ENCODE measurements at regions not wholly inside any gene's neighbourhood (a gene's known extent, or its start where the extent isn't known, plus 50 kb on each side); places are given as distances from the start of the nearest gene placed in this dataset.
"Not testable (repeated sequence)": the region's sequence is repeated elsewhere in the genome, so short reads cannot be mapped to it uniquely, and the experiment has no call there.

DNA sequence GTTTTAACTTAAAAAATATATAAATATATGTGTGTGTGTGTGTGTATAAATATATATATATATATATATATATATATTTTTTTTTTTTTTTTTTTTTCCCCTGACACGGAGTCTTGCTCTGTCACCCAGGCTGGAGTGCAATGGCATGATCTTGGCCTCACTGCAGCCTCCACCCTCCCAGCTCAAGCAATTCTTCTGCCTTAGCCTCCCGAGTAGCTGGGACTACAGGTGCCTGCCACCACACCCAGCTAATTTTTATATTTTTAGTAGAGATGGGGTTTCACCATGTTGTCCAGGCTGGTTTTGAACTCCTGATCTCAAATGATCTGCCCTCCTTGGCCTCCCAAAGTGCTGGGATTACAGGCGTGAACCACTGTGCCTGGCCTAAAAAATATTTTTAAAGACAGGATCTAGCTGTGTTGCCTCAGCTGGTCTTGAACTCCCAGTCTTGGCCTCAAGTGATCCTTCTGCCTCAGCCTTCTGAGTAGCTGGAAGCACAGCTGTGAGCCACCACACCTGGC lies 243.9 kb downstream of the GOLGA6L6 start:
- H3K4me1 ChIP-seq (ENCODE audit: control insufficient read depth, insufficient read depth, low read length); H2BK20ac ChIP-seq (ENCODE audit: low read depth, low read length); H3K79me1 ChIP-seq (ENCODE audit: low read depth in 1 of 2, low read length in 2 of 2); H3K18ac ChIP-seq (ENCODE audit: low read depth, low read length); H3K27ac ChIP-seq (ENCODE audit: insufficient read depth, low read length); H3K36me3 ChIP-seq (ENCODE audit: control insufficient read depth, insufficient read depth, low read length); H3K4me3 ChIP-seq (ENCODE audit: insufficient read depth, low read depth, low read length); H3K9me1 ChIP-seq (ENCODE audit: insufficient read depth, low read length); H2AFZ ChIP-seq (replicated peaks; ENCODE audit: low read length, poor library complexity); H3K4me2 ChIP-seq (ENCODE audit: low read depth, low read length); POLR2A ChIA-PET (ENCODE audit: unreplicated experiment); H4K8ac ChIP-seq (ENCODE audit: low read depth in 2 of 2, low read length in 2 of 2); H3K27me3 ChIP-seq (ENCODE audit: control insufficient read depth, insufficient read depth, low read length); H3K4ac ChIP-seq (ENCODE audit: low read depth, low read length); DNase-seq; ATAC-seq (ENCODE audit: low read depth); H2AK9ac ChIP-seq (replicated peaks; ENCODE audit: low read depth, low read length, poor library complexity); H4K91ac ChIP-seq (ENCODE audit: insufficient read depth, low read depth, low read length); H2BK5ac ChIP-seq (ENCODE audit: low read depth, low read length, poor library complexity, severe bottlenecking); H3K56ac ChIP-seq (ENCODE audit: extremely low read depth, insufficient read depth, low read length); intact Hi-C loops (cut with micrococcal nuclease); H4K5ac ChIP-seq (ENCODE audit: low read depth, low read length); dilution Hi-C loops (cut with HindIII; ENCODE audit: low sequenced_read_pairs, unreplicated experiment); BruUV-seq (replicated peaks); H4K20me1 ChIP-seq (ENCODE audit: insufficient read depth, low read length); H2BK15ac ChIP-seq (ENCODE audit: low read depth, low read length); H2BK120ac ChIP-seq (ENCODE audit: low read depth, low read length); H3K23ac ChIP-seq (ENCODE audit: low read depth, low read length); H2AK5ac ChIP-seq (ENCODE audit: low read depth, low read length); H3K14ac ChIP-seq (replicated peaks; ENCODE audit: low read depth, low read length); H3K9ac ChIP-seq (ENCODE audit: low read depth, low read length): not testable (repeated sequence)
- 29% methylated on average over 1 of the region's 3 CpGs; no CpG with 5 or more reads in 1 of the 2 experiments for WGBS, 2 experiments (ENCODE audit: extremely low coverage in 2 of 2, insufficient read length in 1 of 2)
- CTCF ChIA-PET = interaction anchor here (0.8 kb wide), 1 partner anchor 19 kb away, joined by 4 read pairs; no protein-coding TSS in a partner anchor
- peaks cover 39% of the 10 kb centered on the region for H3K9me3 ChIP-seq (ENCODE audit: control insufficient read depth, insufficient read depth, low read length)
- in situ Hi-C loops (cut with MboI; ENCODE audit: low sequenced_read_pairs) = loop anchor here (25.0 kb wide), 1 partner anchor 110 kb away; no protein-coding TSS in a partner anchor

DNA sequence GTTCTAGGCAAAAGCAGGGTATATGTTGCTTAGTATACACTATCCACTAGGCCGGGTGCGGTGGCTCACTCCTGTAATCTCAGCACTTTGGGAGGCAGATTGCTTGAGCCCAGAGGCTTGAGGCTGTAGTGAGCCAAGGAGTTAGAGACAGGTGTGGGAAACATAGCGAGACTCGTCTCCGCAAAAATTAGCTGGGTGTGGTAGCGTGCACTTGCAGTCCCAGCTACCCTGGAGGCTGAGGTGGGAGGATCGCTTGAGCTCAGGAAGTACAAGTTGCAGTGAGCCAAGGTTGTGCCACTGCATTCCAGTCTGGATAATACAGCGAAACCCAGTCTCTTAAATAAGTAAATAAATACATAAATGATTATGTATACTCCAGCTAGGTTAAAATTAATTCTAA lies 245.3 kb downstream of the GOLGA6L6 start:
- H3K79me1 ChIP-seq (ENCODE audit: low read depth in 1 of 2, low read length in 2 of 2); H3K36me3 ChIP-seq (ENCODE audit: control insufficient read depth, insufficient read depth, low read length); H3K18ac ChIP-seq (ENCODE audit: low read depth, low read length); H3K9ac ChIP-seq (ENCODE audit: low read depth, low read length); H4K91ac ChIP-seq (ENCODE audit: insufficient read depth, low read depth, low read length); H3K4me3 ChIP-seq (ENCODE audit: insufficient read depth, low read depth, low read length); H3K4me2 ChIP-seq (ENCODE audit: low read depth, low read length); CTCF ChIA-PET; intact Hi-C loops (cut with micrococcal nuclease); H2AK5ac ChIP-seq (ENCODE audit: low read depth, low read length); H4K20me1 ChIP-seq (ENCODE audit: insufficient read depth, low read length); ATAC-seq (ENCODE audit: low read depth); H3K27ac ChIP-seq (ENCODE audit: insufficient read depth, low read length); H3K27me3 ChIP-seq (ENCODE audit: control insufficient read depth, insufficient read depth, low read length); H2AFZ ChIP-seq (replicated peaks; ENCODE audit: low read length, poor library complexity); H3K4ac ChIP-seq (ENCODE audit: low read depth, low read length); H3K23ac ChIP-seq (ENCODE audit: low read depth, low read length); H2BK20ac ChIP-seq (ENCODE audit: low read depth, low read length); H2BK15ac ChIP-seq (ENCODE audit: low read depth, low read length); H3K4me1 ChIP-seq (ENCODE audit: control insufficient read depth, insufficient read depth, low read length); H3K14ac ChIP-seq (replicated peaks; ENCODE audit: low read depth, low read length); BruUV-seq (replicated peaks); H2BK5ac ChIP-seq (ENCODE audit: low read depth, low read length, poor library complexity, severe bottlenecking); dilution Hi-C loops (cut with HindIII; ENCODE audit: low sequenced_read_pairs, unreplicated experiment); H2BK120ac ChIP-seq (ENCODE audit: low read depth, low read length); H3K9me1 ChIP-seq (ENCODE audit: insufficient read depth, low read length); POLR2A ChIA-PET (ENCODE audit: unreplicated experiment); H4K5ac ChIP-seq (ENCODE audit: low read depth, low read length); H3K56ac ChIP-seq (ENCODE audit: extremely low read depth, insufficient read depth, low read length); DNase-seq; H2AK9ac ChIP-seq (replicated peaks; ENCODE audit: low read depth, low read length, poor library complexity); H4K8ac ChIP-seq (ENCODE audit: low read depth in 2 of 2, low read length in 2 of 2): not testable (repeated sequence)
- WGBS, 2 experiments (ENCODE audit: extremely low coverage in 2 of 2, insufficient read length in 1 of 2) = 80% methylated on average over 2 of the region's 8 CpGs; no CpG with 5 or more reads in 1 of the 2 experiments
- in situ Hi-C loops (cut with MboI; ENCODE audit: low sequenced_read_pairs) = loop anchor here (25.0 kb wide), 1 partner anchor 109 kb away; no protein-coding TSS in a partner anchor
- peaks cover 35% of the 10 kb centered on the region for H3K9me3 ChIP-seq (ENCODE audit: control insufficient read depth, insufficient read depth, low read length)
